K562 (cell line): ENCODE measurements at regions not wholly inside any gene's neighbourhood (a gene's known extent, or its start where the extent isn't known, plus 50 kb on each side); places are given as distances from the start of the nearest gene placed in this dataset.
A peak's percentile ranks its signal among the peaks of the same experiment; 100 is the strongest.

Experiments
- ATAC-seq: fragments of 200-7000 bp; cut with Tn5 transposase; 3 replicates; pipeline ENCODE4 v1.9.1; 2020; ENCODE audit warnings: moderate library complexity
- BruUV-seq: library from RNA; stranded (reverse); fragments of 400-500 nt; replicated peaks from 2 replicates; lab custom pipeline; 2021; lab: Mats Ljungman, UMichigan
- CTCF ChIA-PET: fragments of 300-600 bp; formaldehyde crosslinking; extraction: SDS; loops from one replicate; lab custom pipeline; 2021; ENCODE audit warnings: low intra/inter-chr PET ratio; lab: Yijun Ruan, JAX
- POLR2A ChIA-PET: fragments of 300-600, 350-650 bp; sonication (Branson Sonifier 250); formaldehyde crosslinking; extraction: SDS; loops from one replicate; lab custom pipeline; 2021; ENCODE audit warnings: antibody characterized with exemption, inconsistent platforms; lab: Yijun Ruan, JAX
- DNase-seq, 4 experiments: peaks; one replicate each; pipeline versions ENCODE4 v3.0.0 to v3.0.0-alpha.2; 2011 to 2018; ENCODE audit warnings: low spot score in 3 of 4, mixed read lengths in 3 of 4; ENCODE audit errors: extremely low read depth in 1 of 4
- FAIRE-seq: peaks from 2 replicates; lab custom pipeline; 2011; peaks lifted over from hg19 to GRCh38; lab: Jason Lieb, UNC
- H2AFZ ChIP-seq: 2 replicates; pipeline ENCODE4 v1.6.0; 2011; ENCODE audit warnings: low read depth, low read length, control low read depth, inconsistent platforms
- H3K27ac ChIP-seq: fragments of 200-600 bp; 3 replicates; pipeline ENCODE4 v1.8.0; 2011; ENCODE audit warnings: low read depth, mild to moderate bottlenecking, control low read depth, inconsistent platforms, low read length, moderate library complexity, mixed read lengths; ENCODE audit errors: extremely low read depth
- H3K27me3 ChIP-seq, 2 experiments: fragments of 300-600 bp in 1 of 2; 2 replicates in 1 of 2; 3 replicates in 1 of 2; pipeline versions ENCODE4 v1.6.0 to v1.8.0; 2011; ENCODE audit warnings: inconsistent platforms in 2 of 2, low read length in 2 of 2, mild to moderate bottlenecking in 1 of 2, mixed read lengths in 1 of 2, moderate library complexity in 1 of 2; ENCODE audit not compliant: control insufficient read depth in 2 of 2, insufficient read depth in 2 of 2
- H3K36me3 ChIP-seq: fragments of 300-600 bp; 3 replicates; pipeline ENCODE4 v1.8.0; 2011; ENCODE audit warnings: mild to moderate bottlenecking, low read length, inconsistent platforms; ENCODE audit not compliant: control insufficient read depth, insufficient read depth
- H3K4me1 ChIP-seq, 2 experiments: fragments of 200-600 bp in 1 of 2; replicated peaks in 1 of 2; 2 replicates in 1 of 2; 3 replicates in 1 of 2; pipeline versions ENCODE4 v1.5.1 to v1.8.0; 2011; ENCODE audit warnings: inconsistent platforms in 2 of 2, low read length in 2 of 2, mild to moderate bottlenecking in 1 of 2, mixed read lengths in 1 of 2, moderate library complexity in 1 of 2; ENCODE audit not compliant: control insufficient read depth in 2 of 2, insufficient read depth in 2 of 2
- H3K4me2 ChIP-seq: 2 replicates; pipeline ENCODE4 v1.6.1; 2011; ENCODE audit warnings: low read length, control low read depth, inconsistent platforms, mixed read lengths; ENCODE audit not compliant: insufficient read depth
- H3K4me3 ChIP-seq: fragments of 200-600 bp; sonication (generic), shearing (Covaris generic); 2 replicates; pipeline ENCODE4 v1.5.1; 2016; ENCODE audit warnings: control low read depth, inconsistent platforms
- H3K79me2 ChIP-seq: fragments of 200-600 bp; 3 replicates; pipeline ENCODE4 v1.8.0; 2011; ENCODE audit warnings: low read length, inconsistent platforms; ENCODE audit not compliant: control insufficient read depth, insufficient read depth
- H3K9ac ChIP-seq, 2 experiments: 2 replicates each; pipeline versions ENCODE4 v1.6.0 to v1.6.1; 2011; ENCODE audit warnings: low read depth in 2 of 2, low read length in 2 of 2, control low read depth in 1 of 2, inconsistent platforms in 1 of 2, mild to moderate bottlenecking in 1 of 2, mixed read lengths in 1 of 2; ENCODE audit not compliant: insufficient read depth in 1 of 2
- H3K9me1 ChIP-seq: one replicate; pipeline ENCODE4 v1.6.0; 2011; ENCODE audit warnings: inconsistent platforms, mild to moderate bottlenecking, low read length, moderate library complexity; ENCODE audit not compliant: control insufficient read depth, insufficient read depth
- H3K9me3 ChIP-seq: replicated peaks from 2 replicates; pipeline ENCODE4 v1.5.1; 2011; ENCODE audit warnings: low read depth, low read length, inconsistent platforms; ENCODE audit not compliant: control insufficient read depth, insufficient read depth
- H4K20me1 ChIP-seq: replicated peaks from 2 replicates; pipeline ENCODE4 v1.6.1; 2011; ENCODE audit warnings: low read length, inconsistent platforms, mixed read lengths; ENCODE audit not compliant: control insufficient read depth, insufficient read depth
- DNMT1 ChIP-seq: fragments of 450-650 bp; IDR thresholded peaks from 2 replicates; pipeline ENCODE4 v1.6.1; 2016; ENCODE audit warnings: antibody characterized with exemption, mild to moderate bottlenecking
- GATA2 ChIP-seq: sonication (generic); formaldehyde crosslinking; IDR thresholded peaks from 2 replicates; pipeline ENCODE4 v1.4.0; 2020; ENCODE audit warnings: mild to moderate bottlenecking, missing genetic modification reagents
- HNRNPLL ChIP-seq: fragments of 200-400 bp; formaldehyde crosslinking; IDR thresholded peaks from 2 replicates; pipeline ENCODE4 v1.6.1; 2017; ENCODE audit warnings: low read length, low read depth, mild to moderate bottlenecking; ENCODE audit not compliant: poor library complexity, severe bottlenecking
- ILF3 ChIP-seq: fragments of 450-650 bp; IDR thresholded peaks from 2 replicates; pipeline ENCODE4 v1.6.1; 2018; ENCODE audit warnings: antibody characterized with exemption, mild to moderate bottlenecking, moderate library complexity, borderline replicate concordance
- KAT2B ChIP-seq: IDR thresholded peaks from one replicate; pipeline ENCODE4 v1.6.1; 2012; ENCODE audit warnings: low read depth, mild to moderate bottlenecking, control low read depth, inconsistent platforms, low read length, moderate library complexity
- MAZ ChIP-seq, 2 experiments: fragments of 450-650 bp in 1 of 2; sonication (generic) in 1 of 2; formaldehyde crosslinking; IDR thresholded peaks in 1 of 2; conservative IDR thresholded peaks in 1 of 2; 2 replicates each; pipeline versions ENCODE4 v1.4.0 to v1.5.0; 2020; ENCODE audit warnings: mild to moderate bottlenecking in 1 of 2, missing genetic modification reagents in 1 of 2
- MCM2 ChIP-seq: fragments of 450-650 bp; IDR thresholded peaks from 2 replicates; pipeline ENCODE4 v1.6.1; 2017; ENCODE audit warnings: low read depth, mild to moderate bottlenecking
- MCM3 ChIP-seq: fragments of 450-650 bp; IDR thresholded peaks from 2 replicates; pipeline ENCODE4 v1.6.1; 2016
- POLR3G ChIP-seq: IDR thresholded peaks from 2 replicates; pipeline ENCODE4 v1.6.1; 2011; ENCODE audit not compliant: insufficient read length, insufficient replicate concordance; ENCODE audit errors: extremely low read depth
- RFX1 ChIP-seq: fragments of 450-650 bp; IDR thresholded peaks from 2 replicates; pipeline ENCODE4 v1.6.1; 2016; ENCODE audit warnings: mild to moderate bottlenecking, moderate library complexity
- ZBTB1 ChIP-seq: sonication (generic); formaldehyde crosslinking; IDR thresholded peaks from 2 replicates; pipeline ENCODE4 v1.8.1; 2023; ENCODE audit warnings: missing genetic modification reagents, low read depth, mild to moderate bottlenecking, borderline replicate concordance
- ZKSCAN1 ChIP-seq: fragments of 150-350 bp; IDR thresholded peaks from 2 replicates; pipeline ENCODE4 v1.6.1; 2016; ENCODE audit warnings: low read depth, low read length
- ZNF224 ChIP-seq: sonication (generic); formaldehyde crosslinking; IDR thresholded peaks from 2 replicates; pipeline ENCODE4 v1.8.0; 2022; ENCODE audit warnings: mild to moderate bottlenecking, missing genetic modification reagents
- ZNF707 ChIP-seq: fragments of 250-450 bp; sonication (Bioruptor Pico); conservative IDR thresholded peaks from 2 replicates; pipeline ENCODE4 v1.8.0; 2022; ENCODE audit warnings: inconsistent platforms, mild to moderate bottlenecking, moderate library complexity
- WGBS: fragments of 100-300 bp; shearing (Covaris generic); methylation state at CpG from one replicate; pipeline ENCODE4 v1.1.6; 2016; ENCODE audit warnings: low coverage, mixed read lengths; ENCODE audit not compliant: insufficient coverage; ENCODE audit errors: missing lambda C conversion rate; 5-methylcytosine and 5-hydroxymethylcytosine counted together
- in situ Hi-C: fragments of 300-500 bp; cut with MboI; formaldehyde crosslinking; loops from 4 replicates; pipeline ENCODE4 v1.15.0; 2018; ENCODE audit warnings: inconsistent platforms, mixed read lengths
- intact Hi-C: fragments of 100-400 bp; cut with micrococcal nuclease; formaldehyde crosslinking; loops from 2 replicates; pipeline ENCODE4 v1.14.2; 2022
- TF ChIP-seq, protein P1 (sequence below): fragments of 450-650 bp; IDR thresholded peaks from 2 replicates; pipeline ENCODE4 v1.6.1; 2018; ENCODE audit warnings: mild to moderate bottlenecking, low read depth; ENCODE audit not compliant: partially characterized antibody
- TF ChIP-seq, protein P2 (sequence below): fragments of 450-650 bp; formaldehyde crosslinking; IDR thresholded peaks from 2 replicates; pipeline ENCODE4 v1.4.0; 2022; ENCODE audit warnings: missing genetic modification characterization
- TF ChIP-seq, protein P3 (sequence below): fragments of 150-350 bp; IDR thresholded peaks from 2 replicates; pipeline ENCODE4 v1.6.1; 2014; ENCODE audit warnings: low read depth, mild to moderate bottlenecking, low read length, borderline replicate concordance

DNA sequence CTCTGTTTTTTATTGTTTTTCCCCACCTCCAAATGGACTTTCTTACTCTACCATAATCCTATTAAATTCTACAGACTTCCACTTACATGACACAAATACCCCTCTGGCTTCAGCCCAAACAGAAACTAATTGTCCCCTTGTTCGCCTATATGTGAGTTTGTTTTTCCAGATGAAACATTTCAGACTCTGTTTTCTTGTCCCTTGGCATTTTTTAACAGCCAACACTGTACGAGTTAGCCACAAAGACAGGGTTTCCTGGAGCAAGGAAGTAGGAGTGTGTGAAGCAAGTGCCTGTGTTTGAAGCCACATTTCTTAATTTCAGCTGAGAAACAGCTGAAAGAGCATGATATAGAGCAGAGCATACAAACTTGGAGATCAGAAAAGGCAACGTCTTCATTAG is 382.2 kb upstream of the CDH5 start:
- Histone ChIP-seq H3K9me1 (no peaks in the 10 kb centered on the region), H4K20me1 (no peaks in the 10 kb centered on the region), H3K79me2 (no peaks in the 10 kb centered on the region), H3K9me3 (no peaks in the 10 kb centered on the region), H3K36me3 (no peaks in the 10 kb centered on the region), H3K27me3 (peaks cover 0 to 8% of the 10 kb centered on the region in 2 experiments; a peak in 3 of 5 replicates), H3K4me2 (no peak overlapping the region), H3K4me3 (no peak overlapping the region), H3K4me1 (no peaks in the 10 kb centered on the region), H3K9ac (no peak overlapping the region), H3K27ac (no peak overlapping the region), H2AFZ (peak overlapping the region; percentile 23; the same call in 1 of the 2 replicates)
- BruUV-seq = no TSS peak
- in situ Hi-C loops = no loop called here
- DNase-seq (no peak), FAIRE-seq (no peak), ATAC-seq (no peak)
- ChIA-PET POLR2A (interaction anchor here (0.5 kb wide), 1 partner anchor 182 kb away, joined by 3 read pairs; no protein-coding TSS in a partner anchor), CTCF (no interaction called here)
- TF ChIP-seq, protein P1, sequence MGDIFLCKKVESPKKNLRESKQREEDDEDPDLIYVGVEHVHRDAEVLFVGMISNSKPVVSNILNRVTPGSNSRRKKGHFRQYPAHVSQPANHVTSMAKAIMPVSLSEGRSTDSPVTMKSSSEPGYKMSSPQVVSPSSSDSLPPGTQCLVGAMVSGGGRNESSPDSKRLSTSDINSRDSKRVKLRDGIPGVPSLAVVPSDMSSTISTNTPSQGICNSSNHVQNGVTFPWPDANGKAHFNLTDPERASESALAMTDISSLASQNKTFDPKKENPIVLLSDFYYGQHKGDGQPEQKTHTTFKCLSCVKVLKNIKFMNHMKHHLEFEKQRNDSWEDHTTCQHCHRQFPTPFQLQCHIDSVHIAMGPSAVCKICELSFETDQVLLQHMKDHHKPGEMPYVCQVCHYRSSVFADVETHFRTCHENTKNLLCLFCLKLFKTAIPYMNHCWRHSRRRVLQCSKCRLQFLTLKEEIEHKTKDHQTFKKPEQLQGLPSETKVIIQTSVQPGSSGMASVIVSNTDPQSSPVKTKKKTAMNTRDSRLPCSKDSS = no peak
- TF ChIP-seq DNMT1 (no peak), KAT2B (no peak), ZNF224 (CRISPR knock-in tag) (no peak), GATA2 (CRISPR knock-in tag) (no peak), HNRNPLL (no peak), MCM2 (no peak), MAZ (CRISPR knock-in tag; conservative IDR thresholded peaks at IDR 0.05 in 1 of 2, IDR thresholded peaks at IDR 0.05 in 1 of 2) (no peak), ZBTB1 (no peak), POLR3G (no peak), ZKSCAN1 (no peak), RFX1 (no peak), ZNF707 (CRISPR knock-in tag) (no peak), MCM3 (no peak), ILF3 (no peak)
- TF ChIP-seq, protein P2, sequence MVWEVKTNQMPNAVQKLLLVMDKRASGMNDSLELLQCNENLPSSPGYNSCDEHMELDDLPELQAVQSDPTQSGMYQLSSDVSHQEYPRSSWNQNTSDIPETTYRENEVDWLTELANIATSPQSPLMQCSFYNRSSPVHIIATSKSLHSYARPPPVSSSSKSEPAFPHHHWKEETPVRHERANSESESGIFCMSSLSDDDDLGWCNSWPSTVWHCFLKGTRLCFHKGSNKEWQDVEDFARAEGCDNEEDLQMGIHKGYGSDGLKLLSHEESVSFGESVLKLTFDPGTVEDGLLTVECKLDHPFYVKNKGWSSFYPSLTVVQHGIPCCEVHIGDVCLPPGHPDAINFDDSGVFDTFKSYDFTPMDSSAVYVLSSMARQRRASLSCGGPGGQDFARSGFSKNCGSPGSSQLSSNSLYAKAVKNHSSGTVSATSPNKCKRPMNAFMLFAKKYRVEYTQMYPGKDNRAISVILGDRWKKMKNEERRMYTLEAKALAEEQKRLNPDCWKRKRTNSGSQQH (CRISPR knock-in tag) = no peak
- TF ChIP-seq, protein P3, sequence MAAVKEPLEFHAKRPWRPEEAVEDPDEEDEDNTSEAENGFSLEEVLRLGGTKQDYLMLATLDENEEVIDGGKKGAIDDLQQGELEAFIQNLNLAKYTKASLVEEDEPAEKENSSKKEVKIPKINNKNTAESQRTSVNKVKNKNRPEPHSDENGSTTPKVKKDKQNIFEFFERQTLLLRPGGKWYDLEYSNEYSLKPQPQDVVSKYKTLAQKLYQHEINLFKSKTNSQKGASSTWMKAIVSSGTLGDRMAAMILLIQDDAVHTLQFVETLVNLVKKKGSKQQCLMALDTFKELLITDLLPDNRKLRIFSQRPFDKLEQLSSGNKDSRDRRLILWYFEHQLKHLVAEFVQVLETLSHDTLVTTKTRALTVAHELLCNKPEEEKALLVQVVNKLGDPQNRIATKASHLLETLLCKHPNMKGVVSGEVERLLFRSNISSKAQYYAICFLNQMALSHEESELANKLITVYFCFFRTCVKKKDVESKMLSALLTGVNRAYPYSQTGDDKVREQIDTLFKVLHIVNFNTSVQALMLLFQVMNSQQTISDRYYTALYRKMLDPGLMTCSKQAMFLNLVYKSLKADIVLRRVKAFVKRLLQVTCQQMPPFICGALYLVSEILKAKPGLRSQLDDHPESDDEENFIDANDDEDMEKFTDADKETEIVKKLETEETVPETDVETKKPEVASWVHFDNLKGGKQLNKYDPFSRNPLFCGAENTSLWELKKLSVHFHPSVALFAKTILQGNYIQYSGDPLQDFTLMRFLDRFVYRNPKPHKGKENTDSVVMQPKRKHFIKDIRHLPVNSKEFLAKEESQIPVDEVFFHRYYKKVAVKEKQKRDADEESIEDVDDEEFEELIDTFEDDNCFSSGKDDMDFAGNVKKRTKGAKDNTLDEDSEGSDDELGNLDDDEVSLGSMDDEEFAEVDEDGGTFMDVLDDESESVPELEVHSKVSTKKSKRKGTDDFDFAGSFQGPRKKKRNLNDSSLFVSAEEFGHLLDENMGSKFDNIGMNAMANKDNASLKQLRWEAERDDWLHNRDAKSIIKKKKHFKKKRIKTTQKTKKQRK = no peak
- 0% methylated on average over 3 of the region's 3 CpGs for WGBS
- intact Hi-C loops = no loop called here
